GM18868 (cell line): ENCODE measurements at regions not wholly inside any gene's neighbourhood (a gene's known extent, or its start where the extent isn't known, plus 50 kb on each side); places are given as distances from the start of the nearest gene placed in this dataset.

Experiments
- ATAC-seq: cut with Tn5 transposase; IDR thresholded peaks from one replicate; pipeline ENCODE4 v1.9.1; 2021; ENCODE audit warnings: mild to moderate bottlenecking, moderate library complexity; ENCODE audit not compliant: unreplicated experiment

- no peak for ATAC-seq
Observed at GRCh38 chr4:157887316-157887715, 285.5 kb downstream of the GASK1B start.

GRCh38 chr4:157886645-157887044 is 286.2 kb downstream of the GASK1B start:
- no peak for ATAC-seq

- no peak for ATAC-seq
Observed at GRCh38 chr4:157885811-157886210, 287.0 kb downstream of the GASK1B start.

GRCh38 chr4:157882901-157883300 is 289.9 kb downstream of the GASK1B start:
- no peak for ATAC-seq

GRCh38 chr4:157880761-157881160 is 292.1 kb downstream of the GASK1B start:
- ATAC-seq, result no peak

GRCh38 chr4:157854819-157855218 is 318.0 kb downstream of the GASK1B start:
- no peak for ATAC-seq

- ATAC-seq, result no peak
Observed at GRCh38 chr4:157840648-157841047, 332.2 kb downstream of the GASK1B start.

GRCh38 chr4:157840034-157840433 is 332.8 kb downstream of the GASK1B start:
- ATAC-seq, result no peak

- ATAC-seq, result no peak
Observed at GRCh38 chr4:157838366-157838765, 334.5 kb downstream of the GASK1B start.

- ATAC-seq, result no peak
Observed at GRCh38 chr4:157837071-157837703, 335.6 kb downstream of the GASK1B start.

- ATAC-seq, result no peak
Observed at GRCh38 chr4:157832596-157832995, 340.2 kb downstream of the GASK1B start.

- ATAC-seq, result no peak
Observed at GRCh38 chr4:157824021-157824420, 348.8 kb downstream of the GASK1B start.

GRCh38 chr4:157821814-157822213 is 351.0 kb downstream of the GASK1B start:
- no peak for ATAC-seq

- no peak for ATAC-seq
Observed at GRCh38 chr4:157819693-157820464, 352.9 kb downstream of the GASK1B start.

GRCh38 chr4:157818946-157819692 is 353.7 kb downstream of the GASK1B start:
- no peak for ATAC-seq

- ATAC-seq, result no peak
Observed at GRCh38 chr4:157810137-157810774, 362.6 kb downstream of the GASK1B start.

GRCh38 chr4:157808796-157809383 is 363.9 kb downstream of the GASK1B start:
- ATAC-seq, result no peak

- no peak for ATAC-seq
Observed at GRCh38 chr4:157806184-157806583, 366.6 kb downstream of the GASK1B start.

- no peak for ATAC-seq
Observed at GRCh38 chr4:157804986-157805385, 367.8 kb downstream of the GASK1B start.

GRCh38 chr4:157803845-157804521 is 368.8 kb downstream of the GASK1B start:
- no peak for ATAC-seq
